ENCODE measurements at regions not wholly inside any gene's neighbourhood (a gene's known extent, or its start where the extent isn't known, plus 50 kb on each side); places are given as distances from the start of the nearest gene placed in this dataset.

DNA sequence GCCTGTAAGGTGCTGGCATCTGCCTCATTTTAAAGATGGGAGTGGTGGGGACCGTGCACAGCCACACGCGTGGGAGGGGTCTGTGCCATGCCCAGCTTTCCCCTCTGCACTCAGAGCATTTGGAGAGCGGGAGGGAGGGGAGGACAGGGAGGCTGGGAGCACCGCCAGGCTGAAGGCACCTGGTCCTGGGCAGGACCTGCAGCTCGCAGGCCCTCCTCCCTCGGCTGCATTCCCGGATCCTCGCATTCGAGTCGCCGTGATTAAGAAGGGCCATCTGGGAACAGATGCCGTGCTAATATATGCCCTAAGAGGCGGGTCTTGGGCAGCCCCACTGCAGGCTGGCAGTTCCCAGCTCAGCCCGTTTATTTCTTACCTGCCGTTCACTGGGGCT lies 84.0 kb downstream of the PTGR3 start:
- TF ChIP-seq CTCF (IDR thresholded peaks at IDR 0.05) (no peak), POLR2AphosphoS5 (IDR thresholded peaks at IDR 0.05) (no peak), POLR2A (IDR thresholded peaks at IDR 0.05; ENCODE audit: low read depth) (no peak), EP300 (IDR thresholded peaks at IDR 0.05) (no peak)

Measured in esophagus muscularis mucosa (tissue), 4 donors.